KG1 (cell line): ENCODE measurements at regions not wholly inside any gene's neighbourhood (a gene's known extent, or its start where the extent isn't known, plus 50 kb on each side); places are given as distances from the start of the nearest gene placed in this dataset.

Experiments used
- DNase-seq: peaks from one replicate; lab custom pipeline; 2025; lab: John Stamatoyannopoulos, UW

DNA sequence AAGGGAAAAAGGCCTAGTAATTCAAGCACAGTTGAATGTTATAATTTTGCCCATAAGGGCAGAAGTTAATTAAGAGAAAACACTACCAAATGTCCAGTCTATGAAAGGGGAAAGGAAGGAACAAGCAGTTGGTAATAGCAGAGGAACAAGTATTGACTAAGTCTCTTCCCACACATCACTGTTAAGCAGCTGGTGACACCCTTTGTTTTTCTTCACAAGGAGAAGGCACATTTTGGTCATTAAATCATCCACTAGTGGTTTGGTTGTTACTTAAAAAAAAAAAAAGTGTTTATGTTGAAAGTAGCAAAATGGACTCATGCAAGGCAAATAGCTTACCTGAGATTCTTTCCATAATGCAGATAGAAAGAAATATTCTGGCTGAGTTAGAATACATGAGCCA is 321.4 kb upstream of the NECTIN3 start:
- DNase-seq = no peak

DNA sequence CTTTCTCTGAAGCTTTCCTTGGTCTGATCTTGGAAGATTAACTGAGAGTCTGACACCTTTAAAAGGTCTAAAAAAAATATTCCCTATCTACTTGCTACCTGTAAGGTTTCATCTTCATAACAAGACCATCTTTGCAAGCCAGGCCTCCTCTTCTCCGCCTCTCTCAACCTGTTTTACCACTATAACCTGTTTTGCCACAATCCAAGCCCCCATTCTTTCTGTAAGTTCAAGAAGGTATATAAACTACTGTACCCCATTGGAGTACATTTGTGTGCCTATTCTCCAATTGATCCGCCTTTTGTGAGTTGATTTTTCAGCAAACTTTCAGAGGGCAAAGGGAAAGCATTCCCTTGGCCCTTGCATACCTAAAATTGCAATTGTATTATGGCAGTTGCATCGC is 319.3 kb upstream of the NECTIN3 start:
- DNase-seq = no peak

DNA sequence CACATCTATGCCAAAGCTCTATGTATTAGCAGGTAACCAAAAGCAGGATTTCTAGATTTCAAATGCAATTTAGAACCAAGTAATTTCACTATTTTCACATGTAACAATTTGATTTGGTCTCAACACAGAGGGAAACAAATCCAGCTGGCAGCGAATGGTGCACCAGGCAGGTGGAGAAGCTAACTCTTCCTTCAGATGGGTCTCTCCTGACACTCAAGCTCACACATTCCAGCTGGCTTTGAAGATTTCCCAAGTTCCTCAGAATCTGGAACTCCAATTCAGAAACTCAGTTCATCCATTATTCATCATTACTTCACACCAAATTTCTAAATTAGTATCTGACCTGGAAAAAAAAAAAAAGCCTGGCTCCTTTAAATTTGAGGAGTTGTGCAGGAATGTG is 318.1 kb upstream of the NECTIN3 start:
- no peak for DNase-seq

DNA sequence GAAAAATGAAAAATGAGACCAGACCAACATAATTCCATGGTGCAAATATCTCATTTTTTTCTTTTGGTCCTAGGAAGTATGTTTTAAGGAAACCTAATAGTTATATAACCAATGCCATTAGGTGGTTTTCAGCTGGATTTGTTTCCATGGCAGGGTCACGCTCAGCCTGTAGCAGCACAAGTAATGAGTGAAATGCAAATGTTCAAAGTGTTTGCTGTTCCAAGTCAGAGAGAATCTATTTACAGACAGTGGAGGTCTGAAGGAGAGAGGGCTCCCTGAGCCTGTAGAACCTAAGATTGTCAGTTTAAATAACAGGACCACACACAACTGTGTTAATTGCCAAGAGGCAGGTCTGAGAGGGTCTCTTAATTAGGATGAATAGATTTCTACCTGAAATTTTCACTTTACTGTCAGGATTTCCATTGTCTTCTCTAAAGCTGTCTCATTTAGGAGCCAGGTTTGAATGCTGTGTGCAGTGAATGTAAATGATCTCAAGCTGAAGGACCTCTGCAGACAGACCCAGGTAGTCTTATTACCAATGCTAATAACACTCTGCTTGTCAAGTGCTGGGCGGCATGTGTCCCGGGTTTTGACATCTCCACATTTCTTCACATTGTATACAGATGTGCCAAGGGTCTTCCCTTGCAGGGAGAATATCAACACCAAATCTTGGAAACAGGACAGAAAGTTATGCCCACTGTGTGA is 317.3 kb upstream of the NECTIN3 start:
- DNase-seq = no peak

DNA sequence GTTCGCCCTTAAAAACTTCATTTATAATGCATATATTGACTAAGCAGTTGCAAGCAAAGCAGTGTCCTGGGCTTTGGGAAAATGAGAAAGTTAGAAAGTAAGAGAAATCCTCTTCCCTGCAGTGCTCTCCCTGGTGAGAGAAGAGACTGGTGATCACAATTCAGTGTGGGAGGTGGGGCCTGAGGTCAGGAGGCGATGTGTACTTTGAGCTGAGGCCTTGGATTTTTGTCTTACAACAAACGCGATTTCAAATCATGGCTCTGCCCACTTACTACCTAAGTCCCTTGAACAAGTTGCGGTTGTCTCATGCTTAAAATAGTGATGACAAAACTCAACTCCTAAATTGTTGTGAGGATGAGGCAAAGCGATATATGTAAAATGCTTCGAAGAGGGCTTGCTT is 316.3 kb upstream of the NECTIN3 start:
- DNase-seq = no peak

DNA sequence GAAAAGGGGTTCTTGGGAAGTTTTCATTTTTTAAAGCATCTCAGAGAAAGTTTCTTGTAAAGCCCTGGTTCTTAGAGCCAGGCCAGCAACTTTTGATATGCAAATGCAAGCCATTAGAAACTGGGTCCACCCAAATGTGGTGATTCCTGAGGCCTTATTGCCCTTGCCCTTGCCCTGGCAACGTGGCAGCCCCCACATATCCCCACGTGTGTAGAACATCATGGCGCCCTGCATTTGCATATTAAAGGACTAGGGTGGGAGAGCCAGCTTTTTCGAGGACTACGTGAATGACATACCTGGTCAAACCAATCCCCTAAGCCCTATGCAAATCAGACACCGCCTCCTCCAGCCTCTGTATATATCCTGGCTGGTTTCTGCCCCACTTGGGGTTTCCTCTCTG is 314.9 kb upstream of the NECTIN3 start:
- DNase-seq = no peak

DNA sequence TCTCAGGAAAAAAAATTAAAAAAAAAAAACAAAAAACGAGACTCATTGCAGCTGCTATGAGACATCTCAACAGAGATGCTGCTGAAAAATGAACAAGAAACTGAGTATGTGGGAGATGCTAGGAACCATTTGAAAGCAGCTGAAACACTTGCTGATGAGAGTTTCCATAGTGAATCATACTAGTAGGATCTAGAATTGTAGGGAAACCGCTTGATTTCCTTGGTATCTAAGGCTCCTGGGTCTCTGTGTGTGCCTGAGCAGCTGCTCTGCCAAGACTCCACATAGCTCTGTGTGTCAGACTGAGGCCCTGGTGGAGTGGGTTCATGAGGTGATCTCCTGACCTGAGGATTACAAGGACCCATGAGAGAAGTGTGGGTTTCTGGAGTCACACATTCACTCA is 313.4 kb upstream of the NECTIN3 start:
- DNase-seq = no peak

DNA sequence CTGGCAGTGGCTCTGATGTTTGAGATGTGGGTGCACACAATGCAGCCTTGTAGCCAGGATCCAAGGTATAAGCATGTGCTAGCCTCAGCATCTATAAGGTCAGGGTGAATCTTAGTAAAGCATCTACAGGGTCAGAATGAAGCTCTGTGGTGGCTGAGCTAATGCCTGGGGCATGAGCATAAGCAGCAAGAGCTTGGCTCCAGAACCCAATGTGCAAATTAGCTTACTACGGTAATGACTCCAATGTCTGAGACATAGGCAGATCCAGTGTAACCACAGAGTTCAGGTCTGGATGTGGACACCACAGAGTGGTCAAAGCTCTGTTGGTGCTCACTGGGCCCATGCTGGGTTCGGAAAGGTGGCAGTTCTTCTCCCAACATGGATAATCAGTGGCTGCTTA is 304.5 kb upstream of the NECTIN3 start:
- no peak for DNase-seq

DNA sequence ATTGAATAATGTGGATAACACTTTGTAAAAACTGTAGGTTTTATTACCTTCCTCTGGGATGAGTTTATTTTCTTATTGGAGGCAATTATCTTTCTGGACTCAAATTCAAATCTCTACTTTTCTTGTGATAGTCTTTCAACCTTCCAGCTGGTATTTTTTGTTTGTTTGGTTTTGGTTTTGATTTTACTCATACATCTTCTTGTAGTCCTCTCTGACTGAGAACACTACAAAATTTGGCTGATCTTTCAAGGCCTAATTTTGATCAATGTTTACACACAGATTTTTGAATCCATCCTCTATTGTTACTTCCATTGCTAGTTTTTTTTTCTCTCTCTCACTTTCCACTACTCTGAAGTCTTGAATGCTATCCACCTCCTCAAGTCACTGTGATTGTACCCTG is 303.8 kb upstream of the NECTIN3 start:
- DNase-seq = no peak

DNA sequence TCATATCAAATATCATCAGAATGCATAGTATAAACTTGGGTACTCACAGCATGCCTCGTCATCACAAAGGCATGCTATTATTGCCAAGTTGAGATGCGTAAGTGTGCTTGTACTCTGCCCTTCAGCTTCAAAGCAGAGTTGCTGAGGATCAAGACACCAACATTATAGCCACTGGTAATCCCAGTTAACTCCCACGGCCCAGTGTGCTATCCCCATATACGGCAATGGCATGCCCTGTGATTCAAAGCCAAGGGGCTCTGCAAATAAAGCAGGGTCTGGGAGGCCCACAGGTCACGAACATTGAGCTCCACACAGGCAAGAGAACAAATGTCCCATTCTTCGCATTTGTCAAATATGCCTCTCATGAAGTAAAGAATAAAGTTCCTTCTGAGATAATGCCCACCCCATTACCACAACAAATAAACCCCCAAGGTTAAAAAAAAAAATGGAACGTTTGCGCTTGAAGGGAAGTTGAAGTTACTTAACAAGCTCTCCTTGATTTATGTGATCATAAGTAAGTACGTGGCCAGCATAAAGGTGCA is 298.1 kb upstream of the NECTIN3 start:
- DNase-seq = no peak

DNA sequence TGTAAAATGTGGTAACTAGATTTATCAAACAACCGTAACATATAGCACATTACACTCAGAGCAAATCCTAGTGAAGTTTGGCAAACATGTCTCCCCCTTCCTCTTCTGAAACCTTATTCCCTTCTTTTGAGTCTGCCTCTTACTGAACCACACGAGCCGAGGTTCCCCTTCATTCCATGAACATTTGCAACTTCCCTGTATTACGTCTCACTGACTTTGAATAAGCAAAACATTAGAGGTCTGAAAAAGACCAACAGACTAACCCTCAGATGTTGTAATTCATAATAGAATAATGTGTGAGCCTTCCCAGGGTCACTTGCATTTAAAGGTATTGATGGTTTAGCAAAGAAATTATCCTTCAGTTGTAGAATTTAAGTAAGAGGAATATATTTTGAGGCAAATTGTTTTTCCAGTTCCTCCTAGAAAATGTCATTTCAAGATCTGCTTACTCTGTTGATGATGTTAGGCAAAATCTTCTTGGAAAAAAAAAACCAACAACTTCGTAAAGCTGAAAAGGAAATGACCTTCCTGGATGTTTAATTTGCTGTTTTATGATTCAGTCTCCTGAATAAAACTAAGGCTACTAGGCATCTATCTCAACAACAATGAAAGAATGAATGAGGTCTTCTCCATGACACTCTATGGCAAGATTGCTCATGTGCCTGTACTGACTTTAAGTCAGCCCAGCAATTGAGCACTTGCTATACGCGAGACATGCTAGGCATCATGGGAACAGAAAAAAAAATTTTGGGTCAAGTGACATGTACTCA is 296.9 kb upstream of the NECTIN3 start:
- DNase-seq = no peak

DNA sequence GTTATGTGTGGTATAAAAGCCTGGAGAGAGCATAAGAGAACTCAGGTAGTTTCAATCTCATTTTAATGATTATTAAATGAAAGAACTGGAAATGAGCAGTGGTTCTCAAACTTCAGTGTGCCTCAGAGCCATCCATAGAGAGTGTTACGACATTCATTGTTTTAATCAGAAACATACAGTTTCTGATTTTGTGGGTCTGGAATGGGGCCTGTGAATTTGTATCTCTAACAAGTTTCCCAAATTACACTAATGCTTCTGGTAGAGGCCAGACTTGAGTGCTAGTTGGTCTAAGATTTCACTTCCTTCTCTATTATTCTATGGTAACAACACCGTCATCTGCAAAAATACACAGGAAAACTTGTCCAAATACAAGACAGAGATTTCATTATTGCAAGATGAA is 292.0 kb upstream of the NECTIN3 start:
- DNase-seq = no peak

DNA sequence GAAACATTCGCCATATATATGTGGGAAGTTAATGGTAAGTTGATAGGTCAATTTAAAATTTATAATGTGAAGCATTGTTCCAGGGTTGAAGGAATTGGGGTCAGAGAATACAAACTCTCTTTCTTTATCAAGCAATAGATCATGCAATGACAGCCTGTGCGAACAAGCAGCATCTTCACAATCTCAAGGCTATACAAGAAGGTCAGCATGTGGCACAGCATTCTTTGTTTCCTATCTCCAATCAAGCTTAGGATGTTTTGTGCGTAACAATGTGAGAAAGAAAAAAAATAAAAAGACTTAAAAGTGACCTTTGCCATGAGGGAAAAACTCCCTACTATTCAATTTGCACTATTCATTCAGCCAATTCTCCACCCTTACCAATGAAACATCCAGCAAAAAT is 288.1 kb upstream of the NECTIN3 start:
- DNase-seq = no peak

DNA sequence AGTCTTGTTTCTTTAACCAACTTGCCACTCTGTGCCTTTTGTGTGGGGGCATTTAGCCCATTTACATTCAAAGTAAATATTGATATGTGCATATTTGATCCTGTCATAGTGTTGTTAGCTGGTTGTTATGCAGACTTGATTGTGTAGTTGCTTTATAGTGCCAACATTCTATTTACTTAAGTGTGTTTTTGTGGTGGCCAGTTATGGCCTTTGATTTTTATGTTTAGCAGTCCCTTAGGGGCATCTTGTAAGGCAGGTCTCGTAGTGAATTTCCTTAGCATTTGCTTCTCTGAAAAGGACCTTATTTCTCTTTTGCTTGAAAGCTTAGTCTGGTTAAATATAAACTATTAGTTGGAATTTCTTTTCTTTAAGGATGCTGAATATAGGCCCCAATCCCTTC is 282.8 kb upstream of the NECTIN3 start:
- DNase-seq = no peak

DNA sequence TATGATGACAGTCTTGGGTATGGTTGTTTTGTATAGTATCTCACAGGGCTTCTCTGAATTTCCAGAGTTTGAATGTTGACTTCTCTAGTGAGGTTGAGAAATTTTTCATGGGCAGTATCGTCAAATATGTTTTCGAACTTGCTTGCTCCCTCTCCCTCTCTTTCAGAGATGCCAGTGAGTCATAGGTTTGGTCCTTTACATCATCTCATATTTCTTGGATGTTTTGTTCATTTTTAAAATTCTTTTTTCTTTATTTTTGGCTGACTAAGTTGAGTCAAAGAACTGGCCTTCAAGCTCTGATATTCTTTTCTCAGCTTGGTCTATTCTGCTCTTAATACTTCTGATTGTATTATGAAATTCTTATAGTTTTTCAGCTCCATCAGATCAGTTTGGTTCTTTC is 282.3 kb upstream of the NECTIN3 start:
- DNase-seq = no peak

DNA sequence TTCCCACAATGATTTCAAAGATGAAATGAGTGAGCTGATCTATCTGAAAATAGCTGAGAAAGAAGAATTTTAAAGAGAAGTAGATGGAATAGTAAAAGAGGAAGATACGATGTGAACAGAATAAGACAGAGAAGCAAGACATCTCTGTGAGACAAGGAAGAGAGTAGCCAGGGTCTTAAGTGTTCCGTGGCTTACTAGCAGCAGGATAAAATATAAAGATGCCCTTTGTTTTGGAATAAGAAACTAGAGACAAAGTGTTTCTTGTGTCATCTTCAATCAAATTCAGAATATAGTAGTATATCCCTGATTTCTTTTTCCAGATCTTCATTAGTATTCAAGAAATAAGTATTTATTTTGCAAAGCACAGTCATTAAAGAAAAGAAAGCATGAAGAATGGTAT is 281.0 kb upstream of the NECTIN3 start:
- DNase-seq = no peak

DNA sequence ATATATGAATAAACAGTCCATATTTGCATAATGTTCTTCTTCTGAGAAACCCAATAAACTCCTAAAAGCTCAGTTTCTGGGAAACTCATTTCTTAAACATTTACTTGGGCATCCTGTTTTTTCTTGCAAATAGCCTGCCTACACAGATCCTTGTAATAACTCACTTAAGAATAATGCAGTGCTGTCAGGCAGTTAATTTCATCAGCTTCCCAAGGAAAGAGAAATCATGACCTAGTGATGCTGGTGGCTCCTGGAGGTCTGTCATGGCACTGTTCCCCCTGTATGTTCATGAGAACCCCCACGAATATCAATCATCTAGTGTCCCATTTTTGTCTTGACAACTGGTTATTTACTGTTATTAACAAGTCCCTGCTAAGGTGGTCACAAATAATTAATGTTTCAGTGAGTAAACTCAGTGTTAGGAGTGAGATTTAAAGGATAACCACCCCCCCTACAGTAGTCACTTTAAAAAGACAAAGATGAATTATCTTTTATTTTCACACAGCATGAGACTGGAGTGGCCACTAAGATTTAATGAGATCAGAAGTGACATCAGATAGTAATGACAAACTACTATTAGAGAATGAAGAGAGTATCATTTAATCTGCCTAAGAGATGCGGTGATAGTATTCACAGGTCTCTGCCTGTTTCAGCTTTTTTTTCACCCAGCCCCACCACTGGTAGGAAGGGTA is 279.5 kb upstream of the NECTIN3 start:
- DNase-seq = no peak

DNA sequence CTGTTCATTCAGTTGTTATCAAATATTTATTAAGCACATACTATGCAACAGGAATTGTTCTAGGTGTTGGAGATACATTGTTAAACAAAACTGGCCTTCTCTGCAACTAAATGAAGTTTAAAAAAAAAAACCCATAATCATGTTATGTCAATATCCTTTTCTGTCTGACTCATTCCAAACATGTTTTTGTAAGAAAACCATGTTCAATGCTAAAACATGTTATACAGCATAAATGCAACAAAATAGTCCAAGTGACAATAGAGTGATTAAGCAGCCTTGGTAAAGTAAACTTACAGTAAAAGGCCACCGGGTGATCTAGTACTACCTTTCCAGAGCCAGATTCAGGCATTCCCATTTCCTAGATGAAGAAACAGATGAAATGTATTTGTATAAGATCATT is 278.0 kb upstream of the NECTIN3 start:
- DNase-seq = no peak

DNA sequence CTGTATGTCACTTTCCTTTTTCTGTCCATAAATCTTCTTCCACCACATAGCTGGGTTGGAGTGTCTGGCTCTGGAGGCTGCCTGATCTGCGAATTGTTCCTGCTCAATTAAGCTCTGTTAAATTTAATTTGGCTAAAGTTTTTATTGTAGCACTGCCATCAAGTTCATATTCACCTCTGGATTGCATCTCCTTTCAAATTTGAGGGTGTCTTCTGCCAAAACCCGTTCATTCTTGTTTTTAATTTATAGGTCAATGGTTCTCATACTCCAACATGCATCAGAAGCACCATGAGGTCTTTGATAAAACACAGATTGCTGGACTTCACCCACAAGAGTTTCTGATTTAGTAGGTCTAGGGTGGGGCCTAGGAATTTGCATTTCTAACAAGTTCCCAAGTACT is 276.5 kb upstream of the NECTIN3 start:
- no peak for DNase-seq

DNA sequence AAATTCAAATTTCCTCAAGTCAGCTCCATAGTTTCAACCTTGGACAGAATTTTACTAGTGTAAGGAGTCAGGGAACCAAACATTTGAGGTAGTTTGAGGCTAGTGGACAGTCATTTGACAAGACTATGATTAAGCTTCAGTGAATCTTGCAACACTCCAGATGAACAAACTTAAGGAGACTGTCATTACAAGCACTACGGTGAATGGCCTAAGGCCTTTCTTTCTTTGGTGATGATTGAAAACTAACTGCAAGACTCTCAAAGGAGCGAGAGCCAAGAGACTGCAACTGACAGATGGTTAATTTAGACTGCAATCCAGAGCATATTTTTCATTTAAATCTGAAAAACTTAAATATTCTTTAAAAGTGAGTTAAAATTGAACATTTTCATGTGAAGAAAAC is 272.3 kb upstream of the NECTIN3 start:
- no peak for DNase-seq

DNA sequence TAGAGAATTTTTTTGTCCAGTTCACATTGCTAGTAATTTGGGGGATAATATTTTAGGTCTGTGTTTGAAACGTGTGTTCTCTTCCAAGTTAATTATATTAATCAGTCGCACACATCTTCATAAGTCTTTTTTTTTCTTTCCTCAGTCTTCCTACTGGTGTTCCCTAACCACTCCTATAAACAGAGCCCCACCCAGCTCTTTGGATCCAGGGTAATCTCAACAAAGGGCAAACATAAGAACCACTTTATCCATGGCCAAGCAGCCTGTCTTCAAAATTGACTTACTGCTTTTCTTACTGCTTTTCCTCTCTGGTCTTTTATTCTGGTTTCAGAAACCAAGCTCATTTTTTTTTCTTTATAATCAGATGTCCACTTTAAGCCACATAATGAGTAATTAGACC is 266.8 kb upstream of the NECTIN3 start:
- no peak for DNase-seq

DNA sequence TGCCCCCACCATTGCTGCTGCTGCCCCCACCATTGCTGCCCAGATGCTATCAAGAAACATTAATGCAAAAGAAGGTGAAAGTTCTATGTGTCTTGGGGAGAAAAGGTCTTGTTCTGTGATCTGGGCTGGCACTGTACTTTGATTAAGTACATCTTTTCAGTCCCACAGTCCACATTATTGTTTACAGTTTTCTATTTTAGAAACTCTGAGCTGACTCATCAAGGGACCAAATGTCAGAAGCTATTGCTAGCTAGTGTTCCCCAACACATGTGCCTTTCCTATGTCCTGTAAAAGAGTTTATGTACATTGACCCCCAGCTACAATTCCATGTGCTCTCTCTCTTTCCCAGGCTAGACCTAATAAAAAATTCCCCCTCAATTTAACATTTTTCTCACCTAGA is 264.7 kb upstream of the NECTIN3 start:
- no peak for DNase-seq

DNA sequence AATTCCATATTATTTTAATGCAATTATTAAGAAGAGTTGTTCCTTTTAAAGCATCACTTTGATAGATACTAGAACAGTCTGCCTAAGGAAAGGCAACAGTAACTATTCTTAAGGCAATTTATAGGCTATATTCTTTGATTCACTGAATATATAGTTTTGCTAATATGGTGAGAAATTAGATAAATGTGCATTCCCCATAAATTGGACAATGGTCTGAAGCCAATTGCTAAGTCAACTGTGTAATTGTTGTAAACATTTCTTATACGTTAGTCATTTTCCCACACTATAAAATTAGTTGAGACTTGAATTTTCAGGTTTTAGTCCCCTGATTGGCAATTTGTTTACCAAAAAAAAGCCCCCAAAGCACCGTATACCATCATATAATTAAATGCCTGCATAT is 263.0 kb upstream of the NECTIN3 start:
- DNase-seq = no peak
